ENCODE measurements at regions not wholly inside any gene's neighbourhood (a gene's known extent, or its start where the extent isn't known, plus 50 kb on each side); places are given as distances from the start of the nearest gene placed in this dataset.

DNA sequence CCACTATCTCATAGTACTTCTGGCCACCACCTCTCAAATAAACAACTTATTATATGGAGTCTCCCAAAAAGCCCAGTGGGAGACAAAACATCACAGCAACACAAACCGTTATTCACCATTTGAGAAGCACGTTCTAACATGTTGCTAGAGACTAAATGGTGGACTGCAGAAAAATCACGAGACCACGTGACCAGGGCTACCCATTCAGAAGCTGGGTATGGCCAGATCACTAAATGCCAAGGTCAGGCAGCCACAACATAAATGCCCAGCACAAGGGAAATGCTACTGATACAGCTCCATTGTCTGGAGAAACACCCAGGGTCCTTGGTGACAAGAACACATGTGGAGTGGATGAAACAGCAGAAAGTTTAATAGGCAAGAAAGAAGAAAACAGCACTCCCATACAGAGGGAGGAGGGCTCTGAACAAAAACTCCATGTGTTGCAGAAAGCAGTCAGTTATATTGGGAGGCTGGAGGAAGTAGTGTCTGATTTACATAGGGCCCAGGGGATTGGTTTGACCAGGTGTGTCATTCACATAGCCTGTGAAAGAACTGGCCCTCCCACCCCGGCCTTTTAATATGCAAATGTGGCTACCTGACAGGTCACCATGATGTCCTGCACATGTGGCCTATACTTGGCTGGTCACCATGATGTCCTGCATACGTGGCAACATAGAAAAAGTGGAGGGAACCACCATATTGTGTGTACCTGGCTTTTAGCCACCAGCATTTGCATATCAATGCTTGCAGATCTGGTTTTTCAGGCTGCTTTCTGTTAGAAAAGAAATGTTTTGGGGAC, 97.2 kb downstream of the TRIM36 start:
- TF ChIP-seq, protein P1, sequence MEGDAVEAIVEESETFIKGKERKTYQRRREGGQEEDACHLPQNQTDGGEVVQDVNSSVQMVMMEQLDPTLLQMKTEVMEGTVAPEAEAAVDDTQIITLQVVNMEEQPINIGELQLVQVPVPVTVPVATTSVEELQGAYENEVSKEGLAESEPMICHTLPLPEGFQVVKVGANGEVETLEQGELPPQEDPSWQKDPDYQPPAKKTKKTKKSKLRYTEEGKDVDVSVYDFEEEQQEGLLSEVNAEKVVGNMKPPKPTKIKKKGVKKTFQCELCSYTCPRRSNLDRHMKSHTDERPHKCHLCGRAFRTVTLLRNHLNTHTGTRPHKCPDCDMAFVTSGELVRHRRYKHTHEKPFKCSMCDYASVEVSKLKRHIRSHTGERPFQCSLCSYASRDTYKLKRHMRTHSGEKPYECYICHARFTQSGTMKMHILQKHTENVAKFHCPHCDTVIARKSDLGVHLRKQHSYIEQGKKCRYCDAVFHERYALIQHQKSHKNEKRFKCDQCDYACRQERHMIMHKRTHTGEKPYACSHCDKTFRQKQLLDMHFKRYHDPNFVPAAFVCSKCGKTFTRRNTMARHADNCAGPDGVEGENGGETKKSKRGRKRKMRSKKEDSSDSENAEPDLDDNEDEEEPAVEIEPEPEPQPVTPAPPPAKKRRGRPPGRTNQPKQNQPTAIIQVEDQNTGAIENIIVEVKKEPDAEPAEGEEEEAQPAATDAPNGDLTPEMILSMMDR (IDR thresholded peaks at IDR 0.05): no peak
- no peak for TF ChIP-seq POLR2A (IDR thresholded peaks at IDR 0.05)
